ENCODE measurements at regions not wholly inside any gene's neighbourhood (a gene's known extent, or its start where the extent isn't known, plus 50 kb on each side); places are given as distances from the start of the nearest gene placed in this dataset.

DNA sequence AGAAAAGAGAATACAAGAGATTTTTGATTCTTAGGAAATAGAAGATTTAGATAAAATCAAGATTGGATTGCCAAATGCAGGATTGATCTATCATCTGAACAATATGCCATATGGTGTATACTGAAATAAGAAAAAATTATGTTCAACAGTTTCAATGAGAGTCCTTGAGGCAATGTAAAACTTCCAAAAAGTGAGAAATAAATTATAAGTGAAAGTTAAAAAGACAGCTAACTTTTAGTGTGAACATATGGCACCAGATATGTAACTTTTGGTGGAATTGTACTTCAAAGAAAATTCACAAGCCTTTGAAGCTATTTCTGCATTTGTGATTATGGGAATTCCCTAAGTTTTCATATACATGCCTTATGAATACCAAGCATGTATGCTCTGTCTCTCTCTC, 200.5 kb upstream of the ANO3 start:
- DNase-seq (ENCODE audit: extremely low spot score, unreplicated experiment), result no peak
- Mint-ChIP-seq H3K27ac (no peak overlapping the region), H3K36me3 (no peaks in the 10 kb centered on the region), H3K4me1 (ENCODE audit: unreplicated experiment) (no peaks in the 10 kb centered on the region), H3K4me3 (no peak overlapping the region), H3K27me3 (no peaks in the 10 kb centered on the region), H3K9me3 (peaks cover 4% of the 10 kb centered on the region)
- TF ChIP-seq, protein P1, sequence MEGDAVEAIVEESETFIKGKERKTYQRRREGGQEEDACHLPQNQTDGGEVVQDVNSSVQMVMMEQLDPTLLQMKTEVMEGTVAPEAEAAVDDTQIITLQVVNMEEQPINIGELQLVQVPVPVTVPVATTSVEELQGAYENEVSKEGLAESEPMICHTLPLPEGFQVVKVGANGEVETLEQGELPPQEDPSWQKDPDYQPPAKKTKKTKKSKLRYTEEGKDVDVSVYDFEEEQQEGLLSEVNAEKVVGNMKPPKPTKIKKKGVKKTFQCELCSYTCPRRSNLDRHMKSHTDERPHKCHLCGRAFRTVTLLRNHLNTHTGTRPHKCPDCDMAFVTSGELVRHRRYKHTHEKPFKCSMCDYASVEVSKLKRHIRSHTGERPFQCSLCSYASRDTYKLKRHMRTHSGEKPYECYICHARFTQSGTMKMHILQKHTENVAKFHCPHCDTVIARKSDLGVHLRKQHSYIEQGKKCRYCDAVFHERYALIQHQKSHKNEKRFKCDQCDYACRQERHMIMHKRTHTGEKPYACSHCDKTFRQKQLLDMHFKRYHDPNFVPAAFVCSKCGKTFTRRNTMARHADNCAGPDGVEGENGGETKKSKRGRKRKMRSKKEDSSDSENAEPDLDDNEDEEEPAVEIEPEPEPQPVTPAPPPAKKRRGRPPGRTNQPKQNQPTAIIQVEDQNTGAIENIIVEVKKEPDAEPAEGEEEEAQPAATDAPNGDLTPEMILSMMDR (conservative IDR thresholded peaks at IDR 0.05), result no peak

DNA sequence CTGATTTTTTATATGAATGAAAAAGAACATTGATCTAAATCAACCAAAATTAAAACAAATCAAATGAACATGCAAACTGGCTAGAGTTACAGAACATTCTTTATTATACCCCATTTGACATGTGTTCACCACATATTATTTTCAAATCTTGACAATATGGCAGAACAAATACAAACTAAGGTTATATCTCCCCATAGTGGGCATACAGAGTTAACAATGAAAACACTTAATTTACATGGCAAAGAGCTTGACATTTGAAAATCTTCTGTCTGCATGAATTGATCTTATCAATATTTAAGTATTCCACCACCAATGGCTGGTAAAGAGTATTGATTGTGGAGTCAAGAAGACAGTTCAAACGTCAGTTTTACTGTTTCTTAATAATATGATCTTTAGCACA, 197.9 kb upstream of the ANO3 start:
- no peaks in the 10 kb centered on the region for H3K36me3 Mint-ChIP-seq
- H3K4me1 Mint-ChIP-seq (ENCODE audit: unreplicated experiment), result no peaks in the 10 kb centered on the region
- no peaks in the 10 kb centered on the region for H3K27me3 Mint-ChIP-seq
- TF ChIP-seq, protein P1 (conservative IDR thresholded peaks at IDR 0.05), result no peak
- H3K9me3 Mint-ChIP-seq, result peaks cover 3% of the 10 kb centered on the region
- H3K27ac Mint-ChIP-seq, result no peak overlapping the region
- DNase-seq (ENCODE audit: extremely low spot score, unreplicated experiment), result no peak
- H3K4me3 Mint-ChIP-seq, result no peak overlapping the region

DNA sequence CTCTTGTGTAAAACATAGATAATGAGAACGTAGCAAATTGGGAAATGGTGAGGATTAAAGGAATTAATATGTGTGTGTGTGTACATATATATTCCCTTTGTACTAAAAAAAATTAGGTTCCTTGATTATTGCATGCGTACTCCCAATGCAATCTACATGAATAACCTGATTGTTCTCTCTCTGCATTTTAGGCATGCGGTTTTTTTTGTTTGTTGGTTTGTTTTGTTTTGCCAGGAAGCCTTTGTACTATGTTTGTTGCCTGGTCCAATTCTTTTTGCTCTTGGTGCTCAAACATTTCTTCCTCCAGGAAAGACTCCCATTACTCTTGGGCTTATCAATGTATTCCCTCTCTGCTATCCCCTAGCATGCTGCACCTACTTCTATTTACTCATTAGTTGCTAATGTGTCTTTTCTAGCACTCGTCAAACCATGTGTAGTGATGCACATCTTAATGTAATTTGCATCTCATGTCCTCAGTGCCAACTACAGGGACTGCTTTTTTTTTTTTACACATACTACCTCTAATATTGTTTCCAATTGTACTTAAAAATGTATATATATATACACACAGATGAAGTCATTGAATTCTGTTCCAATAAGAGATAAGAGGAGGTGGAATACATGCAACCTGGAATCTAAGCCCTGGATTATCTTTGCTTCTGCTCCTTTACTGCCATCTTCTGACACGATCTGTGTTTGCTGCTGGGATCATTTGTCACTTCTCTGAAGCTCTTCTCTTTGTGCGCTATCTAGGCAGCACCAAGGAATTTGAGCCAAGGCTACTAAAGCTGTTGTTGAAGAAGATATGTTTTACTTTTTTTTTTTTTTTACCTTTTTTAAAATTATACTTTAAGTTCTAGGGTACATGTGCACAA, 197.2 kb upstream of the ANO3 start:
- no peak overlapping the region for H3K27ac Mint-ChIP-seq
- no peaks in the 10 kb centered on the region for H3K36me3 Mint-ChIP-seq

DNA sequence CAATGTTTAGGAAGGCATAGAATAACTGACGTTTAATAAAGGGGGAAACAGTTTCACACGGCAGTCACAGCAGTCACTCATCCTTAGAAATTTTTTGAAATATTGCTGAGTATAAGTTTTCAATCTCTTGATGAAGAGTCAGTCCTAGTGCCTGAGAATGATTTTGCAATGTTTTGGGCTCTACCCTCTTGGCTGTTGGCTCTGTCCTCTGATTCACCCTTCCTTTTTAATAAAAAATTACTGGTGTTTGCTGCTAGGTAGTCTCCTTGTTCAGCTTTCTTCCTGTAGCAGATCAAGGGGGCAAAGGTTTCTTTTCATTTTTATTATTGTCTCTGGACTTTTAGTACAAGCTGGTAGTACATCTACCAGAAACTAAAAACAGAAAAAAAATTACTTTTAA, 194.3 kb upstream of the ANO3 start:
- Mint-ChIP-seq H3K4me3 (no peak overlapping the region), H3K4me1 (ENCODE audit: unreplicated experiment) (no peaks in the 10 kb centered on the region), H3K27me3 (no peaks in the 10 kb centered on the region), H3K9me3 (no peaks in the 10 kb centered on the region), H3K36me3 (no peaks in the 10 kb centered on the region), H3K27ac (no peak overlapping the region)
- TF ChIP-seq, protein P1 (conservative IDR thresholded peaks at IDR 0.05), result no peak
- no peak for DNase-seq (ENCODE audit: extremely low spot score, unreplicated experiment)

More for the DNA sequence above, 197.2 kb upstream of the ANO3 start:
- H3K9me3 Mint-ChIP-seq, result no peaks in the 10 kb centered on the region
- no peaks in the 10 kb centered on the region for H3K27me3 Mint-ChIP-seq
- H3K4me3 Mint-ChIP-seq, result no peak overlapping the region
- no peaks in the 10 kb centered on the region for H3K4me1 Mint-ChIP-seq (ENCODE audit: unreplicated experiment)
- TF ChIP-seq, protein P1 (conservative IDR thresholded peaks at IDR 0.05), result peak; percentile 66
- no peak for DNase-seq (ENCODE audit: extremely low spot score, unreplicated experiment)

DNA sequence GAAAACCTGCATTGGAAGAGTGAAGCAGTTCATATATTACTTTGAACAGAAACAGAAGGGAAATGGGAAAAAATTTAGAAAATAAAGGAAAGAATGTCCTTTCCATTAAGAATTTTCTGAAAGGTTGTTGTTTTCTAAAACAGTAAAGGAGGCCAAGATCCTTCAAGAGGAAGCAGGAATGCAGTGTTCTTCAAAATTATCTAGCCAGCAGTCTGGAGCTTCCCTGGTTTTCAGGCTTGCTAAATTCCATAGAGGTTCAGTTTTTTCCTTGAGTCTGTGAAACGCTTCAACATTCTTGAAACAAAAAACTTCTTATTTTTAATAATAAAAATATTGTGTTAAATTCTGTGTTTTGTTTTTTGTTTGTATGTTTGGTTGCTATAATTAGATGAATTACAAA, 189.0 kb upstream of the ANO3 start:
- no peaks in the 10 kb centered on the region for H3K9me3 Mint-ChIP-seq
- no peaks in the 10 kb centered on the region for H3K36me3 Mint-ChIP-seq
- DNase-seq (ENCODE audit: extremely low spot score, unreplicated experiment), result no peak
- no peaks in the 10 kb centered on the region for H3K27me3 Mint-ChIP-seq
- TF ChIP-seq, protein P1 (conservative IDR thresholded peaks at IDR 0.05), result no peak
- peaks cover 7% of the 10 kb centered on the region for H3K4me1 Mint-ChIP-seq (ENCODE audit: unreplicated experiment)
- H3K27ac Mint-ChIP-seq, result no peak overlapping the region
- no peak overlapping the region for H3K4me3 Mint-ChIP-seq

Data from type B pancreatic cell (in vitro differentiated cells).